Right ventricle myocardium superior (tissue), 1 donor: ENCODE measurements at regions not wholly inside any gene's neighbourhood (a gene's known extent, or its start where the extent isn't known, plus 50 kb on each side); places are given as distances from the start of the nearest gene placed in this dataset.
"Not testable (repeated sequence)": the region's sequence is repeated elsewhere in the genome, so short reads cannot be mapped to it uniquely, and the experiment has no call there.

ENCODE experiments used
- ATAC-seq: fragments of 200-7000 bp; cut with Tn5 transposase; one replicate; pipeline ENCODE4 v1.9.1; 2020; ENCODE audit warnings: mild to moderate bottlenecking; ENCODE audit not compliant: poor library complexity
- DNase-seq: peaks from one replicate; pipeline ENCODE4 v3.0.0-alpha.2; 2020
- intact Hi-C: fragments of 100-400 bp; cut with DNase I; formaldehyde crosslinking; loops from one replicate; pipeline ENCODE4 v1.11.2; 2022
- donor health status: DM: no; HTN: yes; CAD: no; lungs with severe emphysema.

DNA sequence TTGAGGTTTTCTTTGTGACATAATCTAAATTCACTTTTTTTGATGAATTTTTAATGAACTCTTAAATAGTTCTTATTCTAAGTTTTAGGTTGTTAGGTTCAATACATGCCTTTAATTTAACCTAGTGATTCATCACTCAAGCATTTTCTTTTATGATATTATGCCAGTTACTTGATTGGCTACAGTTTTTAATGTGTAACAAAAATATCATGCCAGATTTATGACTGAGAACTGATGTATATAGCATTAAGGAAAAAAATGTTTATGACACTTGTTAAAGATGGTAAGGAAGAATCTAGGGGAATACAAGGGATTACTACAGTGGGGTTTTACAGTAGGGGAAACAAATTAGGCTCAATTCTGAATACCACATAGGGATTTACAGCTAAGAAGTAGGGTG is 103.1 kb downstream of the VGLL3 start:
- no peak for DNase-seq
- intact Hi-C loops, result no loop called here
- ATAC-seq, result no peak

DNA sequence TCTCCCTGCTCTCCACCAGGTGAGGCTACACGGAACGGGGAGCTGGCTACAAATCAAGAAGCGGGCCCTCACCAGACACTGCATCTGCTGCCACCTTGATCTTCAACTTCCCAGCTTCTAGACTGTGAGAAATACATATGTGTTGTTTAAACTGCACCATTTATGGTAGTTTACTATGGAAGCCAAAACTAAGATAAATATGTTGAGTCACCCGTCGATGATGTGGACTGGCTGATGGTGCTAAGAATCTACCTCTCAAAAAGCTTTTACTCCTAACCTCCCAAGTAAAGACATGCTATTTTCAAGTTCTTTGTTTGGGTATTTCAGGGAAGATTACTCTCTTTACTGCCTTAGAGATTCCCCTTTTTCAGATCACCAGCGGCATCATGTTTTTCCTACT is 110.9 kb downstream of the VGLL3 start:
- no peak for ATAC-seq
- intact Hi-C loops, result no loop called here
- no peak for DNase-seq

DNA sequence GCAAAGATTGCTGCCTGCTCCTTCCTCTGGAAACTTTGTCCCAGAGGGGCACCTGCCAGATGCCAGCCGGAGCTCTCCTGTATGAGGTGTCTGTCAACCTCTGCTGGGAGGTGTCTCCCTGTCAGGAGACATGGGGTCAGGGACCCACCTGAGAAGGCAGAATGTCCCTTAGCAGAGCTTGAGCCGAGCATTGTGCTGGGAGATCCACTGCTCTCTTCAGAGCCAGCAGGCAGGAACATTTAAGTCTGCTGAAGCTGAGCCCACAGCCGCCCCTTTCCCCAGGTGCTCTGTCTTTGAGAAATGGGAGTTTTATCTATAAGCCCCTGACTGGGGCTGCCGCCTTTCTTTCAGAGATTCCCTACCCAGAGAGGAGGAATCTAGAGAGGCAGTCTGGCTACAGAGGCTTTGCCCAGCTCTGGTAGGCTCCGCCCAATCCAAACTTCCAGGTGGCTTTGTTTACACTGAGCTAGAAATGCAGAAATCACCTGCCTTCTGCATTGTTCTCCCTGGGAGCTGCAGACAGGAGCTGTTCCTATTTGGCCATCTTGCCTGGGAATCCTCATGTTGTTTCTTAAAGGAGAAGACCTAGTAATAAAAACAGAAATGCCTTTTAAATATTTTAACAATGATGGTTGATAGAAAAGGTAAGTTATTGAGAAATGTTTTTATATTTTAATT is 114.3 kb downstream of the VGLL3 start:
- intact Hi-C loops, ATAC-seq: not testable (repeated sequence)

DNA sequence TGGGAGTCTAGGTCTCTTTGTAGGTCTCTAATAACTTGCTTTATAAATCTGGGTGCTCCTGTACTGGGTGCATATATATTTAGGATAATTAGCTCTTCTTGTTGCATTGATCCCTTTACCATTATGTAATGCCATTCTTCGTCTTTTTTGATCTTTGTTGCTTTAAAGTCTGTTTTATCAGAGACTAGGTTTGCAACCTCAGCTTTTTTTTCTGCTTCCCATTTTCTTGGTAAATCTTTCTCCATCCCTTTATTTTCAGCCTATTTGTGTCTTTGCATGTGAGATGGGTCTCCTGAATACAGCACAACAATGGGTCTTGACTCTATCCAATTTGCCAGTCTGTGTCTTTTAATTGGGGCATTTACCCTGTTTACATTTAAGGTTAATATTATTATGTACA is 116.2 kb downstream of the VGLL3 start:
- DNase-seq, intact Hi-C loops, ATAC-seq: not testable (repeated sequence)

More for the DNA sequence above, 114.3 kb downstream of the VGLL3 start:
- DNase-seq, result not testable (repeated sequence)

DNA sequence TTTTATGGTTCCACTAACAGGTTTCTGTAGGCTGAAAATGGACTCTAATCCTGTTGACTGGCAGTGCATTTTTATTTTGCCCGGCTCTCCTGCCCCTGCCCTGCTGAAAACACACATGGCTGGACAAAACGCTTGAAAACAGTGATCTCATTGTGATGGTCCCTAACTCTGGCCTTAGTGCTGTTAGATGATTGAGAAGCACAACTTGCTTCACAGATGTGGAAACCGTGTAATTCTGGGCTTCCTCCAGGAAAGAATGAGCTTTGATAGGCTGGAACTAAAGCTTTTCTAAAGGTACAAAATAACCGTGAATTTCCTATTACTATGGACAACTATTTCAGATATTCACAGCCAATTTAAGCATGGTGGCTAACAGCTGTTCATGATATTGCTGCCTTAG is 121.4 kb downstream of the VGLL3 start:
- ATAC-seq (no peak), DNase-seq (no peak)
- intact Hi-C loops, result no loop called here

DNA sequence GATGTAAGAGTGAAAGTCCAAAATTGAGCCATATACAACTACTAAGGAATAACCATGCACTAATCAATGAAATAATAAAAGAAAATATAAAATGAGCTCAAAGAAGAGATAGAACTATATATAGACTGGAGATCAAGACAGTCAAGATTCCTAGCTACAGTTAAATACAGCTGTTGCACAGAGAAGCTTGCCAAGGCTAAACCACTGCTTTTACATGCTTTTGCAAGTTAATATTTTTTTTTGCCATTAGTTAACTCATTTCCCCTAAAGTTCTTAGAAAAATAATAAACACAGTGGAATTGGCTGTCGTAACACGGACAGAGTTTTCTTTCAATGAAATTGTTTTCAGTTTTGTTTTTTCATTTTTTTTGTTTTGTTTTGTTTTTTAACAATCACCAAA is 123.0 kb downstream of the VGLL3 start:
- intact Hi-C loops, result no loop called here
- ATAC-seq (no peak), DNase-seq (no peak)

DNA sequence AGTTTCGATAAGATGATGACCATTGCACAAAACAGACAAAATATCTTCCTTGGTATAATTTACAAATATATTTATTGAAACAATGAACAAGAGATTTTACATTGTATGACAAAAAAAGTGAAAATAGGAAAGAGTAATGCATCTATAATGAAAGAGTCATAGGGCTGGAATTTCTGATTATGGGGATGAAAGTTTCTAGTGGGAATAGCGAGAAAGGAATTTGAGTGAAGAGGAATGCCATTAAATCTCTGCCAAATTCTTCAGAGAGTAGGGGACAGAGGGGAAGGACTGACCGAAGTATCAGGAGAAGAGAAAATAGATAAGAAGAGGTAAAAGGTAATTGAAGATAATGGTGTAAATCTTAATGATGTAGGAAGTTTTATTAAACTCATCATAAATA is 125.4 kb downstream of the VGLL3 start:
- intact Hi-C loops, result no loop called here
- ATAC-seq (no peak), DNase-seq (no peak)

DNA sequence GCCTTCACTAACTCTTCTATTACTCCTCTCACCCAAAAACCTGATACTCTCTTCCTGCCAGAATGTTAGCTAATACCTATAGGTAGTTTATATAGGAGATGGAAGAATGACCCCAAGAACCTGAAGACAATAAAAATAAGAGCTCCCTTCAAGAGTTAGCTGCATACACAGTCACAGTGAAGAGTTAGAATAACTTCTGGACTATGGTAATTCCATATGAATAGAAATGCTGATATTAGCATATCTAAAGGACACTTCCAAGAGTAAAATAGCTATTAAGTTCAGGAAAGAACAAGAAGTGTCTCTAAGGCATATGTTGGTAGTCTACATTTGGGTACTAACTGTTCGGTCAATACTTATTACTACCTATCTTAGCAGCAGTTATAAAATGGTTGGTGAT is 134.2 kb downstream of the VGLL3 start:
- intact Hi-C loops, result no loop called here
- ATAC-seq, result no peak
- DNase-seq, result no peak

DNA sequence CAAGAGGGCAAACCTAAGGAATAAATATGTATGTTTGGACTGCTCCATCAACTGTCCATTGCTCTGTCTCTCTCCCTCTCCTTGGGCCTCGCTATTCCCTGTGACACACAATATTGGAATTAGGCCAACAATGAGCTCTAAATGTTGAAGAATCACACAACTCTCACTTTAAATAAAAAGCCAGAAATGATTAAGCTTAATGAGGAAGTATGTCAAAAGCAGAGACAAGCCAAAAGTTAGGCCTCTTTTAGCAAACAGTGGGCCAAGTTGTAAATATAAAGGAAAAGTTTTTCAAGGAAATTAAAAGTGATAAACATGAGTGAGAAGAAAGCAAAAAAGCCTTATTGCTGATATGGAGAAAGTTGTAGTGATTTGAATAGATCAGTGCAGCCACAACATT is 141.0 kb downstream of the VGLL3 start:
- intact Hi-C loops, result no loop called here
- DNase-seq (no peak), ATAC-seq (no peak)

DNA sequence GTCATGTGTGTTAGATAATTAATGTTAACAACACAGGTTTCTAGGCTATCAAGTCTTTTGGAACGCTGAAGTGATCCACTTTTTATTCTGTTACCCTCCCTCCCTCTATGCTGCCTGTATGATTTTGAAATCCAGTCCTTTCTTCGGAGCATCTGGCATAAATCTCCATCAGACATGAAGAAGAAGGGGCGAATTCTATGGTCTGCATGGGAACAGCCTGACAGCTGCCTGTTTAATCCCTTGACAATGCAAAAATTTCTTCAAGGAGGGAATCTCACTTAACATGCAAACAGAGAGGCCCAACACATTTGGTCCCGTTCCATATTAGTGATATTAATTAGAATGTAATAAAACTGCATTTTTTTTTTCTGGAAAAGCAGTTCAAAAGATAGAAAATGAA is 145.2 kb downstream of the VGLL3 start:
- DNase-seq (no peak), ATAC-seq (no peak)
- intact Hi-C loops, result no loop called here

DNA sequence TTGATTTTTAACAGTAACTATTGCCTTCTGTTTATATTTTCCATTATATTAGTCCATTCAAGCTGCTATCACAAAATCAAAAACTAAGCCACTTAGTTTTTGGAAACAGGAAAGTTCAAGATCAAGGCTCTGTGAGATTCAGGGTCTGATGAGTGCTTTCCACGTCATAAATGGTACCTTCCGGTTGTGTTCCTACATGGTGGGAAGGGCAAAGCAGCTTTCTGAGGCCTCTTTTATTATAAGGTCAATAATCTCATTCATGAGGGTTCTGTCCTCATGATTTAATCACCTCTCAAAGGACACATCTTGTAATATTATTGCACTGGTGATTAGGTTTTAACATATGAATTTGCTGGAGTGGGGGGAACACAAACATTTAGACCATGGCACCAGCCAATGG is 152.0 kb downstream of the VGLL3 start:
- ATAC-seq (no peak), DNase-seq (no peak)
- intact Hi-C loops, result no loop called here

DNA sequence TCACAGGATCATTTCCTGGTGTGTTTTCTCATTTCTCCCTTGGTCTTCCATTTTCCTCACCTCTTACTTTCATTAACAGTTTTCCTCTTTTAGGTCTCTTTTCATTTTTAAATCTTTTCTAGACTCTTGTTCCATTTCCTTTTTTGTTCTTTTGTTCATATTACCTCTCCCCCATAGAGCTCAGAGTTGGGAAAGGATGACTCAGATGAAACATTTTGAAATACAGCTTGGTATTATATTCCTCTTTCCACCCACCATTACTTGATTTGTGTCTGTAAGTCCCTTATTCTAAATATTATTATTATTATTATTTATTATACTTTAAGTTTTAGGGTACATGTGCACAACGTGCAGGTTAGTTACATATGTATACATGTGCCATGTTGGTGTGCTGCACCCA is 153.1 kb downstream of the VGLL3 start:
- DNase-seq (no peak), ATAC-seq (no peak)
- intact Hi-C loops, result no loop called here

DNA sequence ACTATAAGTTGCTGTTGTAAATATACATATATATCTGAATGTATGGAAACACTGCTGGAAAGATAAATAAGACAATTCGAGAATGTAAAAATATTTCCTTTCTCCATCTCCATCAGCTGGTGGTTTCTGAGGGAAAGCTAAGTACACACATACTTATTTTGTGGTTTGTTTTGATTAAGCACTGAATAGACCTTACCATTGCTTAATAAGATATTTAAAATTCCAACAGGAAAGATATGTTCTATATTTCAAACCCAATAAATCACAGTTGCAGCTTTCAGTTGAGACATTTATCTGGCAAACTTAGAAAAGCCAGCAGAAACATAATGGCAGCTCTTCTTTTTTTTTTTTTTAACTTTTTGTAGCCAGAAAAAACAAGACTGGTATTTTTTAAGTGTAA is 160.4 kb downstream of the VGLL3 start:
- DNase-seq (no peak), ATAC-seq (no peak)
- intact Hi-C loops, result no loop called here

DNA sequence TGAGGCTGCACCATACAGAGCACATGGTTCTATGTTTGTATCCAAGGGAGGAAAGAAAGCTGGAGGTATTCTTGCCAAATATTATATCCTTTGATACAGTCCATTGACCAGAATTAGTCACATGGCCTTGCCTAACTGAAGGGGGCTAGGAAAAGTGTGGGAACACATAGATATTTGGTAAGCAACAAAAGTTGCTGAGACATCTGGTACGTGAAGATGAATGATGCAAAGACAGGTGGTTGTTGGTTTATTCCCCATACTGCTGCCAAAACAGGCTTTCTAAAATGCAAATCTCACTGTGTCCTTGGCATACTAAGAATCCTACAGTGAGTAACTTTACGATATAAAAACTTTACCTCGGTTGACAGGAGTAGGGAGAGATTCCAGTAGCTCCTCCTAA is 162.2 kb downstream of the VGLL3 start:
- no peak for DNase-seq
- no peak for ATAC-seq
- intact Hi-C loops, result no loop called here

DNA sequence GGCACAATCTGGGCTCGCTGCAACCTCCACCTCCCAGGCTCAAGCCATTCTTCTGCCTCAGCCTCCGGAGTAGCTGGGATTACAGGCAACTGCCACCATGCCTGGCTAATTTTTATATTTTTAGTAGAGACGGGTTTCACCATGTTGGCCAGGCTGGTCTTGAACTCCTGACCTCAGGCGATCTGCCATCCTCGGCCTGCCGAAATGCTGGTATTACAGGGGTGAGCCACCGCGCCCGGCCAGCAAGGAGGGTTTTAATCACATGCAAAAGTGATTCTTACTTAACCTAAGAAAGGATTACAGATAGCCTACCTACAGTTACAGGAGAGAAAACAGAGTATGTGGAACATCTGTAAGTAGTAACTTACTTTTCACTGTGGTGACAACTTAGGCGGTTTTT is 163.4 kb downstream of the VGLL3 start:
- ATAC-seq, intact Hi-C loops: not testable (repeated sequence)
- DNase-seq, result peak; percentile 28

DNA sequence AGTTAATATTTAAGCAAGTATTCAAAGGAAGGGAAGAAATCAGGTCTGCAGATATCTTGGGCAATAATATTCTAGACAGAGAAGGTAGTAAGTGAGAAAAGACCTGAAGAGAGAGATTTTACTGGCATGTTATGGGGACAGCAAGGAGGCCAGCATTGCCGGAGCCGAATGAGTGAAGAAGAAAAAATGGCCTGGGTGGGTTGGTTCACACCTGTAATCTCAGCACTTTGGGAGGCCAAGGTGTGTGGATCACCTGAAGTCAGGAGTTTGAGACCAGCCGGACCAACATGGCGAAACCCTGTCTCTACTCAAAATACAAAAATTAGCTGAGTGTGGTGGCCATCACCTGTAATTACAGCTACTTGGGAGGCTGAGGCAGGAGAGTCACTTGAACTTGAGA is 164.7 kb downstream of the VGLL3 start:
- intact Hi-C loops, result no loop called here
- ATAC-seq (no peak), DNase-seq (no peak)

DNA sequence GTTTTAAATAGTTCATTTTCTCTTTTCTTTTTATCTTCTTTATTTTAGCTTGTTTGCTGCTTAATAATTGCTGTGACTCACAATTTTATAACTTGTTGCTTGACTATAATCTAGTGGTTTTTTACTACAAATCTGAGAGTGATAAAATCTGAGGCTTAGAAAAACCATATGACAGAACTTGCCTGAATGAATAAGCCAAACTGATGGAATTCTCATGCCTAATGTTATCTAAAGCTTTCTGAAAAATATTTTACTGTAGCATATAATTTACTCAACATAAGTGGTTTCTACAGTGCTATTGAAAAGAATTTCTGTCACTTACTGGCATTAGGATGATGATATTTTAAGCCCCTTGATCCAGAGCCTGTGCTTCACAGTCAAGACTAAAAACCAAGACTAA is 175.1 kb downstream of the VGLL3 start:
- intact Hi-C loops, result no loop called here
- DNase-seq, result no peak
- ATAC-seq, result no peak

DNA sequence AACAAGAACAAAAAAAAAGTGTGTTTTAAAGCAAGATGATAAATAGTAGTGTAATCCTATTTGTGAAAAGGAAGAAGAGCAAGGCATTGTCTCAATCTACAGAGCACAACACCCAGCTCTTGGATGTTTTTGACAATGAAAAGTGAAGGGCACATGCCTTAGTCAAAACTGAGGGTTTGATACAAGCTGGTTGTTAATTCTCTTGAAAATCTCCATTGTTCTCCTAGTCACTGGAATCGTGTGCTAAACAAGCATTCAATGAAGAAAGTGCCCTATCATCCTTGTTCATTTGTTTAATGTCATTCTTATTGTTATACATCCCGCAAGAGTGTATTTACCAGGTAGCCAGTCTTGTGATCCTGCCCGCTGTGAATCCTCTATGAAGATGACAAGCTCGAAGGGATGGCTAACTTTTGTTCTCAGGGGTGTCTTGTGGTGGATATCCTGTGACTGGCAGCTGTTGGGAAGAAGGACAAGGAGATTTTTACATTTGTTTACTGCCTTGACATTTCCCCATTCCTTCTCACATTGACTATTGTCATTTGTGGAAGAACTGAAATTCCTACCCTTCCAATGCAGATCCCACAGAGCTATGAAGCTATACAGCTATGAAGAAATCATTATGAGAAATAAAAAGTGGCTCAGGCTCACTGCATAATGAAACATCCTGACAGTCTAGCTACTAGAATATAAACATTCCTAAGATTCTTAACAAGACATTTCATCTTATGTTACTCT is 175.9 kb downstream of the VGLL3 start:
- ATAC-seq, result no peak
- DNase-seq, result no peak
- intact Hi-C loops, result no loop called here

DNA sequence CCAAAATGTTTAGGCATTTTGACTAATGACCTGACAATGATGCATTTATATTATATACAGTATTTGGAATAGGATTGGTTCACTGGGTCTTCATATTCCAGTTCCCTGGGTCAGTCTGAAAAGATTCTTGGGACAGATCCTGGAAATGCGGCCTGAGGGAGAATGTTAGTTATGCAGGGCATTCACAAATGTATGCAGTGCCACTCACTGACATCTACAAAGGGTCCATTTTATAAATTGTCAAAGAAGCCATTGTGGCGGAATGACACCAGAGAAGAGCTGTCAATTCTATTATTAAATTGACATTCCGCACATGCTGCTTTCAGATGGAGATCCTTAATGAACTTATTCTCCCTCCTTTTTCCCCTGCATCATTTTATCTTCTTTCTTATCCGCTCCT is 176.6 kb downstream of the VGLL3 start:
- intact Hi-C loops, result no loop called here
- ATAC-seq, result no peak
- DNase-seq, result no peak

DNA sequence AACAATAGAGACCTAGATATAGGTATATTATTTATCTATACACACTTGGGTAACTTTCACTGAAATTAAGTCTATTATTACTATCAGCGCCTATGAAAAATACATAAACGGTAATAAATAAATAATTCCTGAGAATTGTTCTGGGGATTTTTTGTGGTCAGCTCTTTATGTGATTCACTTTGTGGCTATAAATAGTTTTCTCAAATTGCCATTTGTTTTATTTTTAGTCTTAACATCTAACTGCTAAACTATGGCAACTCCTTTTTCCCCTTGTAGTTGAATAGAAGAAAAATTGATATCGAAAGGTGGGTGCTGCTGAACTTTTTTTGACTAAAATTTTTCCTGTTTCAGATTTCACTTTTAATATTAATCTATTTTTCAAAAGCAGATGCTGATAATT is 189.0 kb downstream of the VGLL3 start:
- no peak for DNase-seq
- intact Hi-C loops, result no loop called here
- ATAC-seq, result no peak

DNA sequence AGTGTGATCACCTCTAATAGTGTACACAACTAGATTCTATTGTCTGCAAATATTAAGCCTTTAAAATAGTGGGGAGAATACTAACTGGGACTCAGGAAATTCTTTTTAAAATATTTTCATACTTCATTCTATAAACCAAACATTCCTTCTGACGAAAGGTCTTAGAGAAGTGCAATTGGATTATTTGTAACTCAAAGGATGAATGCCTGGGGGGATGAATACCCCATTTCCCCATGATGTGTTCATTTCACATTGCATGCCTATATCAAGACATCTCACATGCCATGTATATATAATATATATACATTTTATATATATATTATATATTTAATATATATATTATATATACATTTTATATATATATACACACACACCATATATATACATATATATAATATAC is 189.9 kb downstream of the VGLL3 start:
- intact Hi-C loops, result no loop called here
- ATAC-seq, result no peak
- DNase-seq, result no peak
